Activated CD4-positive, alpha-beta T cell treated with anti-CD3 and anti-CD28 coated beads for 48 hours (primary cell): ENCODE measurements at regions not wholly inside any gene's neighbourhood (a gene's known extent, or its start where the extent isn't known, plus 50 kb on each side); places are given as distances from the start of the nearest gene placed in this dataset.
"Not testable (repeated sequence)": the region's sequence is repeated elsewhere in the genome, so short reads cannot be mapped to it uniquely, and the experiment has no call there.

Experiments
- DNase-seq: peaks from one replicate; pipeline ENCODE4 v3.0.0-alpha.2; 2020

DNA sequence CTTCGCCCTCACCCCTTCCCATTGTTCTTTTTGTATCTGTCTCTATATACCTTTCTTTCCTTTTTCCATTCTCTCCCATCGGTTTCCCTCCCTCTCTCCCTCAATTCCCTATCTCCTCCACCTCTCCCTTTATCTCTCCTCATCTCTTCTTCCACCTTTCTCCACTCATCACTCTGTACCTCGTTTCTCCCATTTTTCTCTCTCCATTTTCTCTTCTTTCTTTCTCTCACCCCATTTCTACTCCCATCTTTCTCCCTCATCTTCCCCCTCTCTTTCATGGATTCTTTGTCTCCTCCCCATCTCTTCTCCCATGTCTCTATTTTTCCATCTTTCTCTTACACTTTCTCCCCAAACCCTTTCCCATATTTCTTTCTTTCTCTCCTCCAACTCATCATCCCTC lies 385.9 kb upstream of the CLINT1 start:
- DNase-seq, result no peak

- DNase-seq, result no peak
Measured at GRCh38 chr5:158236511-158237335, 377.8 kb upstream of the CLINT1 start.

GRCh38 chr5:158235159-158235547 lies 376.2 kb upstream of the CLINT1 start:
- no peak for DNase-seq

DNA sequence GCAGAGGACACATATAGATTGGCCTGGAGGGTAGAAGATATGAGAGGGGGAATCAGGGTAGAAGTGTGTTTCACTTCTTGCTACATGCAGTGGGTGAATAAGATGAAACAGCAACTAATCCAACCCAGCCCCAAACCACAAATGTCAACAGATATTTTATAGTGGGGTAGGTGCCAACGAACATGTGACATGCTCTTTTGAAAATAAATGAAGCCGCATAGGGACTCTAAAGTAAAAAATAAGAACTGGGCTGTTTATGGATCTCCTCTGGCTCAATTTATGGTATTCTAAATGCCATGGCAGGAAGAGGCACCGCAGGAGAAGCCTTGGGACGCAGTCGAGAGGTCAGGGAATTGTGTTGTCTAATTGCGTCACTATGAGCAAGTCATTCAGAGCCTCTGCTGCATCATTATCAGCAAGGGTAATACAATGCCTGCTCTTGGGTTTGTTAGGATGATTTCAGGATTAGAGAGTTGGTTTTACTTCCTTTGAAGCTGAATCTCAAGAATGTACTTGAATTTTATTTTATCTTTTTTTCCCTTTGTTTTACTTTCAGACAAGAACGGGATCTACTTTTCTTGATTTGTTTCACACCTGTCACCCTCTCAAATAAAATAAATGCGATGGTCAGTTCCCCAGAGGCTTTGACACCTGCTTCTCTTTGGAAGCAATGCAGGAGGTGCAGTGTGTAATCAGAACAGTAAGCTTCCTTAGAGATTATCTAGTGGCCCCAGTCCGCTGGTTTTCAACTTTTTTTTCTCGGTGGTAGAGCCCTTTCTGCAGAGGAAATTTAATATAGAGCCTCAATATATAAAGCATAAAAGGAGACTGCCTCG lies 375.6 kb upstream of the CLINT1 start:
- no peak for DNase-seq

GRCh38 chr5:158233735-158234322 lies 374.9 kb upstream of the CLINT1 start:
- DNase-seq, result no peak

GRCh38 chr5:158227314-158227713 lies 368.4 kb upstream of the CLINT1 start:
- DNase-seq, result not testable (repeated sequence)

- no peak for DNase-seq
Measured at GRCh38 chr5:158226496-158226895, 367.6 kb upstream of the CLINT1 start.

- DNase-seq, result no peak
Measured at GRCh38 chr5:158224253-158224652, 365.3 kb upstream of the CLINT1 start.

DNA sequence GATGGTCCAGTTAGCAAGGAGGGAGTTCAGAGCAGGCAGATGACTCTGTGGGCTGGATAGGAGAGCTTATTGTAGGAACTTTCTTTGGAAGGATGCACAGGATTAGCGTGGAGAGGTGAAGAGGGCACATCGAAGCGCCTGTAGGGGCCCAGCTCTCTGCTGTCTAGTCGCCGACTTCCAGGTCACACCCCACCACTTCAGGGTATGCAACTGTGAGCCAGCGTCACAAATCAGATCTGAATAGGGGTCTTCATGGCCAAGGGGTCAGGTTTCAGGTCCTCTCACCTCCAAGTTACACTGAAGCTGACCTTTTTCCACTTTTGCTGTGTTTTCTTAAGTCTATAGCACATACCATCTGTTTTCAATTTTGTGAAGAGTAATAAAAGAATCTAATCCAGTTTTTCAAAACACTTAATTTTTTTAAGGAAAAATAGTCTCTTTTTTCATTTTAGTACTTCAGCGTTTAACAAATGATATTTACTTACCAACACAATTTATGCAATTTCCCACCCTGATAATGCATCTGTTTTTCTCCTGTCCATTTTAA lies 364.2 kb upstream of the CLINT1 start:
- no peak for DNase-seq

DNA sequence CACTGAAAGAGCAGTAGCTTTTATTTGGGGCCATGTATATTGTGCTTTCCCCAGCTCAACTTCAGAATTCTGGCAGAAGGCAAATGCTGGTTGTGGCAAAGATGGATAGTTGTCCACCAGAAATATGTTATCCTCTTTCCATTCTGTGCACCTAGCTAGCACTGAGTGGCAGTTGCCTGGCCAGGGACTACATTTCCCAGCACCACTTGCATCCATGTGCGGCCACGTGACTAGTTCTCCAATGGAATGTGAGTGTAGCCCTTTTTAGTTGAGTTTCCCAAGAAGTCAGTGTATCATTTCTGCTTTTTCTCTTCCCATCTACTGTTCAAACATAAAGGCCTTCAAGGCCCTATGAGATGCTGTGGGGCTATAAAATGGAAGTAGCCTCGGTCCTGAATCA lies 354.0 kb upstream of the CLINT1 start:
- DNase-seq, result no peak

DNA sequence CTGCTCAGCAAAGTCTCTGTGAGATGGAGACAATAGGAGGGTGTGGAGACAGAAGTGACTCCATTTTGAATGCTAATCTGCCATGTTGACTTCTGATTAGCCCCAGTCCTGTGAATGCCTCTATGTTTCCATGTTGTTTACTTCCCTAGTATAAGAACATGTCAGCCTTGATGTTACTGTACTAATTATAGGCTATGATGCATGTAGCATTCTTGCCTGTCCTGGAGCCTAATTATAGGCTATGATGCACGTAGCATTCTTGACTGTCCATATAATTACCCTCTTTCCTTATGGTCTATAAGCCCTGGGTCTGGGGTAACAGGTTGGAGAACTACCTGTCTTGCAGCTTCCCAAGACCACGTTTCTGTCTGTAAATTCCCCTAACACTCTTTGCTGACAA lies 353.3 kb upstream of the CLINT1 start:
- DNase-seq, result no peak

DNA sequence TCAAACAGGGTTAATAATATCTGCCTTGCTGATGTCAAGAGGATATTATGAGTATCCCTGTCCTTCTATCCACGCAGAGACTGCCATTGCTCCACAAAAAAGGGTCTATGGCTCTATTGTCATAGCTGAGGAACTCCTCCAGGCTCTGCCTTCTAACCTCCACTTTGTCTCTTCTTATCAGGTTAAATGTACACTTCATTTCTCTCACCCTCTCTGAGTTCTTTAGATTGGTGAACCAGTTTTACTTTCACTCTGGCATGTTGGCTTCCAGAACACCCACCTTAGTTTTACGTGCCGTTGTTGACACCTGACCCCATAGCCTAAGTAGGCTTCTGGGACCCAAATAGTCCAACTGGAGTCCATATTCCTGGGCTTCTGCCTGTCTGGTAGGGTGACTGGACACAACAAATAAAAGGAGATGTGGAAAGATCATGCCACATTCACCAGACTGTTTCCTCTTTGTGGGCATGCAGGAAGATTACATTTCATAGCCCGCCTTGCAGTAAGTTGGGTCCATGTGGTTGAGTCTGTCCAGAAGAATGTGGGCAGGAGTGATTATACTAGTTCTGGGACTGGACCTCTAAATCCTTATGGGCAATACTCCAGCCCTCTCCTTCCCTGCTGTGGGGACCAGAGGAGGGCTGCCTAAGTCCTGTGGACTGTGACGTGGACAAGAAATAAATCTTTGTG lies 350.4 kb upstream of the CLINT1 start:
- DNase-seq, result no peak

DNA sequence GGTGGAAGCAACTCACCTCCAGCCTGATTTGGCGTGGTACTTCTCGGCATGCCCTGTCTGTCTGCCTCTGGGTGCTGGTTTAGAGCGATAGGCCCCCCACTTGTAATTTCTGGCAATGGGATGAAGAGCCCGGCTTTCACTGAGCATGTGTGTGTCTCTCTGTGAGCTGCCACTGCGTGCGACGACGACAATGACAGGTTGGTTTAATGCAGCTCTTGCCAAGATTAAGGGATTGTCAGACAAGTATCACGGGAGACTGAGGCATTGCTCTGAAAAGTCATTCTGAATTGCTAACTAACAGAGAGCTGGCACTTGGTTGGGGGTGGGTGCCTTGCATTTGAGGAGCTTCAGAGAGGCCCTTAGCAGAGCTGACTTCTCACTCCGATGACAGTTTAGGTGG lies 348.8 kb upstream of the CLINT1 start:
- no peak for DNase-seq

GRCh38 chr5:158205992-158206391 lies 347.0 kb upstream of the CLINT1 start:
- DNase-seq, result no peak

GRCh38 chr5:158203261-158203660 lies 344.3 kb upstream of the CLINT1 start:
- no peak for DNase-seq

DNA sequence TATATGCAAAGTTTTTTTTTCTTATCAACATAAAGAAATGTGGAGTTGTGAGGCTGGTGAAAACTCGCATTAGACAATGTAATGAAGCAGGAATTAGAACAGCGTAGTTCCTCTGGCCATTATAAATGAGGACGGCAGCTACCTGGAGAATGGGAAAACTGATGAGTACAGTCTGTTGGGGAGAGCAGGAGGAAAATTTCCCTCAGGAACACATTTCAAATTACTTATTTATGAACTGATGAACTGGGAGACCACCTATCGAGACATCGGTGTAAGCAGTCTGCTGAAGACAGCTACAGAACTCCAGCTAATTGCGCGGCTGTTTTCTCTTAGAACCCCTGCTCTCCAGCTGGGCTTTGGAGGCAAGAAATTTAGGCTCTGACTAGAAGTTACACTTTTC lies 343.9 kb upstream of the CLINT1 start:
- DNase-seq, result no peak

GRCh38 chr5:158200619-158201018 lies 341.7 kb upstream of the CLINT1 start:
- DNase-seq, result no peak

- DNase-seq, result no peak
Measured at GRCh38 chr5:158198636-158199035, 339.7 kb upstream of the CLINT1 start.

- no peak for DNase-seq
Measured at GRCh38 chr5:158195416-158196210, 336.7 kb upstream of the CLINT1 start.

- no peak for DNase-seq
Measured at GRCh38 chr5:158194561-158194976, 335.6 kb upstream of the CLINT1 start.

DNA sequence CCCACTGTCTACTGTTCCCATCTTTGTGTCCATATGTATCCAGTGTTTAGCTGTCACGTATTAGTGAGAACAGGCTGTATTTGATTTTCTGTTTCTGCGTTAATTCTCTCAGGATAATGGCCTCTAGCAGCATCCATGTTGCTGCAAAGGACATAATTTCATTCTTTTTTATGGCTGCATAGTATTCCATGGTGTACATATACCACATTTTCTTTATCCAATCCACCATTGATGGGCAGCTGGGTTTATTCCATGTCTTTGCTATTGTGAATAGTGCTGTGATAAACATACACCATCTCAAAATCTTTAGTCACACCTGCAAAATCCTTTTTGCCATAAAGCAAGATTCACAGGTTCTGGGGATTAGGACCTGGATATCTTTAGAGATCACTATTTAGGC lies 334.4 kb upstream of the CLINT1 start:
- DNase-seq, result not testable (repeated sequence)

- DNase-seq, result no peak
Measured at GRCh38 chr5:158180407-158180806, 321.5 kb upstream of the CLINT1 start.
